ENCODE measurements at regions not wholly inside any gene's neighbourhood (a gene's known extent, or its start where the extent isn't known, plus 50 kb on each side); places are given as distances from the start of the nearest gene placed in this dataset.
"Not testable (repeated sequence)": the region's sequence is repeated elsewhere in the genome, so short reads cannot be mapped to it uniquely, and the experiment has no call there.

GRCh38 chr9:115525111-115526058 is 407.4 kb upstream of the TNC start:
- FAIRE-seq (no peak), DNase-seq (ENCODE audit: low spot score) (no peak)

GRCh38 chr9:115531410-115532125 is 413.6 kb upstream of the TNC start:
- FAIRE-seq: no peak
- DNase-seq (ENCODE audit: low spot score): no peak

- FAIRE-seq: no peak
- no peak for DNase-seq (ENCODE audit: low spot score)
Measured at GRCh38 chr9:115533511-115533910, 415.6 kb upstream of the TNC start.

- FAIRE-seq (no peak), DNase-seq (ENCODE audit: low spot score) (no peak)
Measured at GRCh38 chr9:115540091-115540490, 422.1 kb upstream of the TNC start.

- no peak for FAIRE-seq
- no peak for DNase-seq (ENCODE audit: low spot score)
Measured at GRCh38 chr9:115543511-115543910, 425.6 kb upstream of the TNC start.

GRCh38 chr9:115548609-115549260 is 430.8 kb upstream of the TNC start:
- DNase-seq (ENCODE audit: low spot score): no peak
- no peak for FAIRE-seq

- DNase-seq (ENCODE audit: low spot score): no peak
- no peak for FAIRE-seq
Measured at GRCh38 chr9:115551396-115551795, 433.4 kb upstream of the TNC start.

GRCh38 chr9:115553060-115553773 is 435.3 kb upstream of the TNC start:
- DNase-seq (ENCODE audit: low spot score): no peak
- no peak for FAIRE-seq

- no peak for FAIRE-seq
- no peak for DNase-seq (ENCODE audit: low spot score)
Measured at GRCh38 chr9:115556432-115556831, 438.5 kb upstream of the TNC start.

GRCh38 chr9:115575147-115575546 is 457.2 kb upstream of the TNC start:
- DNase-seq (ENCODE audit: low spot score): no peak
- FAIRE-seq: no peak

GRCh38 chr9:115585458-115585857 is 467.5 kb upstream of the TNC start:
- FAIRE-seq; DNase-seq (ENCODE audit: low spot score): not testable (repeated sequence)

- FAIRE-seq: no peak
- no peak for DNase-seq (ENCODE audit: low spot score)
Measured at GRCh38 chr9:115587310-115587709, 469.4 kb upstream of the TNC start.

- no peak for FAIRE-seq
- DNase-seq (ENCODE audit: low spot score): peak; percentile 40
Measured at GRCh38 chr9:115590011-115590410, 472.1 kb upstream of the TNC start.

GRCh38 chr9:115591584-115591984 is 473.6 kb upstream of the TNC start:
- peak; percentile 84 for DNase-seq (ENCODE audit: low spot score)
- FAIRE-seq: no peak

GRCh38 chr9:115593587-115594091 is 475.7 kb upstream of the TNC start:
- FAIRE-seq (no peak), DNase-seq (ENCODE audit: low spot score) (peak; percentile 39)

- FAIRE-seq (no peak), DNase-seq (ENCODE audit: low spot score) (no peak)
Measured at GRCh38 chr9:115594557-115594956, 476.6 kb upstream of the TNC start.

- DNase-seq (ENCODE audit: low spot score) (no peak), FAIRE-seq (no peak)
Measured at GRCh38 chr9:115596021-115596745, 478.2 kb upstream of the TNC start.

- FAIRE-seq: no peak
- no peak for DNase-seq (ENCODE audit: low spot score)
Measured at GRCh38 chr9:115596746-115597080, 478.8 kb upstream of the TNC start.

GRCh38 chr9:115597330-115597895 is 479.5 kb upstream of the TNC start:
- FAIRE-seq: no peak
- no peak for DNase-seq (ENCODE audit: low spot score)

- no peak for FAIRE-seq
- no peak for DNase-seq (ENCODE audit: low spot score)
Measured at GRCh38 chr9:115598751-115599150, 480.8 kb upstream of the TNC start.

Measured in urothelium cell line (cell line).